ENCODE measurements at regions not wholly inside any gene's neighbourhood (a gene's known extent, or its start where the extent isn't known, plus 50 kb on each side); places are given as distances from the start of the nearest gene placed in this dataset.

DNA sequence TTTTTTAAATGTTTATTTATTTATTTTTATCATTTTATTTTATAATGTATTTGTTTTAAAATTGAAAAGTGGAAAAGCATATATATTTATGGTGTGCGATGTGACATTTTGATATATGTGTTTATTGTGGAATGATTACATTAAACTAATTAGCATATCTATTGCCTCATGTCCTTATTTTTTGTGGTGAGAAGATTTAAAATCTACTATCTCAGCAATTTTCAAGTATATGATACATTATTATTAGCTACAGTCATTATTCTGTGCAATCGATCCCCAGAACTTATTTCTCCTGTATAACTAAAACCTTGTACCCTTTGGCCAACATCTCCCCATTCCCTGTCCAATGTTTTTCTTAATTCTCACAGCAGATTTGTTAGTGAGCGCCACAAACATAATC lies 115.6 kb upstream of the SHH start:
- ATAC-seq (ENCODE audit: low read depth) (no peak), DNase-seq (no peak)
- Mint-ChIP-seq H3K9me3 (ENCODE audit: insufficient read depth) (no peaks in the 10 kb centered on the region), H3K27me3 (peaks cover 2% of the 10 kb centered on the region), H3K27ac (no peak overlapping the region), H3K4me3 (no peak overlapping the region), H3K4me1 (no peaks in the 10 kb centered on the region)
- intact Hi-C loops (cut with micrococcal nuclease) = no loop called here
- Histone ChIP-seq H3K79me2 (ENCODE audit: control insufficient read depth, insufficient read depth, low read length) (no peaks in the 10 kb centered on the region), H2AFZ (ENCODE audit: insufficient read depth, low read depth, low read length, poor library complexity, severe bottlenecking) (no peak overlapping the region), H3K4me2 (replicated peaks; ENCODE audit: low read depth, low read length, poor library complexity, severe bottlenecking) (no peak overlapping the region), H3K27me3 (replicated peaks in 1 of 4; ENCODE audit: control extremely low read depth in 1 of 4, control insufficient read depth in 3 of 4, insufficient read depth in 4 of 4, low read length in 3 of 4) (no peaks in the 10 kb centered on the region), H3K4me3 (ENCODE audit: control extremely low read depth in 1 of 5, extremely low read depth in 1 of 5, insufficient read depth in 1 of 5, low read depth in 2 of 5, low read length in 4 of 5) (no peak overlapping the region), H3K27ac (ENCODE audit: low read length in 2 of 2) (no peak overlapping the region), H3K9ac (ENCODE audit: low read length) (no peak overlapping the region), H3K9me3 (ENCODE audit: control extremely low read depth in 1 of 3, control insufficient read depth in 2 of 3, insufficient read depth in 1 of 3, low read length in 2 of 3) (peaks cover 0 to 9% (median 0%) of the 10 kb centered on the region in 3 donors), H3K36me3 (replicated peaks in 1 of 2; ENCODE audit: control extremely low read depth in 1 of 2, control insufficient read depth in 1 of 2, extremely low read depth in 1 of 2, insufficient read depth in 2 of 2, low read length in 1 of 2) (no peaks in the 10 kb centered on the region), H3K4me1 (ENCODE audit: control insufficient read depth in 2 of 2, insufficient read depth in 2 of 2, low read length in 2 of 2) (no peaks in the 10 kb centered on the region), H4K20me1 (ENCODE audit: control insufficient read depth, insufficient read depth, low read length, poor library complexity, severe bottlenecking) (no peaks in the 10 kb centered on the region)
- ChIA-PET POLR2A (no interaction called here), CTCF (no interaction called here)
- no peak for TF ChIP-seq EZH2 (IDR thresholded peaks at IDR 0.05; ENCODE audit: borderline replicate concordance, insufficient read depth, low read depth, low read length, poor library complexity, severe bottlenecking)
- TF ChIP-seq, protein P1, sequence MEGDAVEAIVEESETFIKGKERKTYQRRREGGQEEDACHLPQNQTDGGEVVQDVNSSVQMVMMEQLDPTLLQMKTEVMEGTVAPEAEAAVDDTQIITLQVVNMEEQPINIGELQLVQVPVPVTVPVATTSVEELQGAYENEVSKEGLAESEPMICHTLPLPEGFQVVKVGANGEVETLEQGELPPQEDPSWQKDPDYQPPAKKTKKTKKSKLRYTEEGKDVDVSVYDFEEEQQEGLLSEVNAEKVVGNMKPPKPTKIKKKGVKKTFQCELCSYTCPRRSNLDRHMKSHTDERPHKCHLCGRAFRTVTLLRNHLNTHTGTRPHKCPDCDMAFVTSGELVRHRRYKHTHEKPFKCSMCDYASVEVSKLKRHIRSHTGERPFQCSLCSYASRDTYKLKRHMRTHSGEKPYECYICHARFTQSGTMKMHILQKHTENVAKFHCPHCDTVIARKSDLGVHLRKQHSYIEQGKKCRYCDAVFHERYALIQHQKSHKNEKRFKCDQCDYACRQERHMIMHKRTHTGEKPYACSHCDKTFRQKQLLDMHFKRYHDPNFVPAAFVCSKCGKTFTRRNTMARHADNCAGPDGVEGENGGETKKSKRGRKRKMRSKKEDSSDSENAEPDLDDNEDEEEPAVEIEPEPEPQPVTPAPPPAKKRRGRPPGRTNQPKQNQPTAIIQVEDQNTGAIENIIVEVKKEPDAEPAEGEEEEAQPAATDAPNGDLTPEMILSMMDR (IDR thresholded peaks at IDR 0.05) = no peak
- 91% methylated on average over 2 of the region's 3 CpGs for WGBS (ENCODE audit: insufficient coverage)

DNA sequence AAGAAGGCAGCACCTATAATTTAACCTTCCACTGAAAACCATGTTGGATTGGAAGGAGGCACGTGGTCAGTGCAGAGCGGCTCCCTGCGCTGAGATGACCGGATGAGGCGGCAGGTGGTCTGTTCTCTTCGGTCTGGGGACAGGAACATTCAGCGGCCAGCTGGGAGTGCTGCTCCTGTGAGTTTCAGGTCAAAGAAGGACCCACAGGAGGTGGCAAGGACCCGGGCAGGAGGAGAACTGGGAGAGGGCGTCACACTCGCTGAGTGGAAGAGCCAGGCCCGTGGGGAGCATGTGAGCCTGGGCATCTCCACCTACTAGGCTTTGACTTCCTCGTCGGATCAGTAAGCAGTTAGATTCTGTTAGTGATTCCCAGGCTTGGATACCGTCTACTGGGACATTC lies 113.4 kb upstream of the SHH start:
- H3K9me3 ChIP-seq (ENCODE audit: control extremely low read depth in 1 of 3, control insufficient read depth in 2 of 3, insufficient read depth in 1 of 3, low read length in 2 of 3) = peaks cover 0 to 4% (median 0%) of the 10 kb centered on the region in 3 donors
- TF ChIP-seq, protein P1 (IDR thresholded peaks at IDR 0.05) = no peak
- TF ChIP-seq EZH2 (IDR thresholded peaks at IDR 0.05; ENCODE audit: borderline replicate concordance, insufficient read depth, low read depth, low read length, poor library complexity, severe bottlenecking) = no peak
- ChIA-PET POLR2A (no interaction called here), CTCF (no interaction called here)
- Mint-ChIP-seq H3K27me3 (peaks cover 2% of the 10 kb centered on the region), H3K27ac (no peak overlapping the region), H3K4me1 (no peaks in the 10 kb centered on the region), H3K9me3 (ENCODE audit: insufficient read depth) (no peaks in the 10 kb centered on the region), H3K4me3 (no peak overlapping the region)
- no peaks in the 10 kb centered on the region for H3K79me2 ChIP-seq (ENCODE audit: control insufficient read depth, insufficient read depth, low read length)
- ATAC-seq (ENCODE audit: low read depth) = no peak
- H3K4me1 ChIP-seq (ENCODE audit: control insufficient read depth in 2 of 2, insufficient read depth in 2 of 2, low read length in 2 of 2) = no peaks in the 10 kb centered on the region
- H3K36me3 ChIP-seq (replicated peaks in 1 of 2; ENCODE audit: control extremely low read depth in 1 of 2, control insufficient read depth in 1 of 2, extremely low read depth in 1 of 2, insufficient read depth in 2 of 2, low read length in 1 of 2) = no peaks in the 10 kb centered on the region
- DNase-seq = no peak
- no peaks in the 10 kb centered on the region for H3K27me3 ChIP-seq (replicated peaks in 1 of 4; ENCODE audit: control extremely low read depth in 1 of 4, control insufficient read depth in 3 of 4, insufficient read depth in 4 of 4, low read length in 3 of 4)
- intact Hi-C loops (cut with micrococcal nuclease) = no loop called here
- no peak overlapping the region for H3K4me2 ChIP-seq (replicated peaks; ENCODE audit: low read depth, low read length, poor library complexity, severe bottlenecking)
- H2AFZ ChIP-seq (ENCODE audit: insufficient read depth, low read depth, low read length, poor library complexity, severe bottlenecking) = no peak overlapping the region
- 87% methylated on average over 13 of the region's 14 CpGs for WGBS (ENCODE audit: insufficient coverage)
- H4K20me1 ChIP-seq (ENCODE audit: control insufficient read depth, insufficient read depth, low read length, poor library complexity, severe bottlenecking) = no peaks in the 10 kb centered on the region
- H3K9ac ChIP-seq (ENCODE audit: low read length) = no peak overlapping the region
- H3K27ac ChIP-seq (ENCODE audit: low read length in 2 of 2) = no peak overlapping the region
- H3K4me3 ChIP-seq (ENCODE audit: control extremely low read depth in 1 of 5, extremely low read depth in 1 of 5, insufficient read depth in 1 of 5, low read depth in 2 of 5, low read length in 4 of 5) = no peak overlapping the region

Measured in B cell (primary cell).